RWPE1 (cell line): ENCODE measurements at regions not wholly inside any gene's neighbourhood (a gene's known extent, or its start where the extent isn't known, plus 50 kb on each side); places are given as distances from the start of the nearest gene placed in this dataset.

ENCODE experiments used
- CTCF ChIA-PET: fragments of 350-600 bp; sonication (Branson Sonifier 250); formaldehyde crosslinking; extraction: SDS; loops from one replicate; lab custom pipeline; 2021; lab: Yijun Ruan, JAX
- POLR2A ChIA-PET: fragments of 400-600 bp; formaldehyde crosslinking; extraction: SDS; loops from one replicate; lab custom pipeline; 2020; ENCODE audit warnings: antibody characterized with exemption; ENCODE audit not compliant: low non-redundant PET; lab: Yijun Ruan, JAX
- DNase-seq: peaks from one replicate; pipeline ENCODE4 v3.0.0; 2012; ENCODE audit warnings: low spot score
- H3K27ac ChIP-seq: fragments of 450-650 bp; 2 replicates; pipeline ENCODE4 v1.5.1; 2017
- TF ChIP-seq, protein P1 (sequence below): fragments of 450-650 bp; conservative IDR thresholded peaks from 2 replicates; pipeline ENCODE4 v1.5.1; 2017; ENCODE audit warnings: low read depth, mild to moderate bottlenecking

DNA sequence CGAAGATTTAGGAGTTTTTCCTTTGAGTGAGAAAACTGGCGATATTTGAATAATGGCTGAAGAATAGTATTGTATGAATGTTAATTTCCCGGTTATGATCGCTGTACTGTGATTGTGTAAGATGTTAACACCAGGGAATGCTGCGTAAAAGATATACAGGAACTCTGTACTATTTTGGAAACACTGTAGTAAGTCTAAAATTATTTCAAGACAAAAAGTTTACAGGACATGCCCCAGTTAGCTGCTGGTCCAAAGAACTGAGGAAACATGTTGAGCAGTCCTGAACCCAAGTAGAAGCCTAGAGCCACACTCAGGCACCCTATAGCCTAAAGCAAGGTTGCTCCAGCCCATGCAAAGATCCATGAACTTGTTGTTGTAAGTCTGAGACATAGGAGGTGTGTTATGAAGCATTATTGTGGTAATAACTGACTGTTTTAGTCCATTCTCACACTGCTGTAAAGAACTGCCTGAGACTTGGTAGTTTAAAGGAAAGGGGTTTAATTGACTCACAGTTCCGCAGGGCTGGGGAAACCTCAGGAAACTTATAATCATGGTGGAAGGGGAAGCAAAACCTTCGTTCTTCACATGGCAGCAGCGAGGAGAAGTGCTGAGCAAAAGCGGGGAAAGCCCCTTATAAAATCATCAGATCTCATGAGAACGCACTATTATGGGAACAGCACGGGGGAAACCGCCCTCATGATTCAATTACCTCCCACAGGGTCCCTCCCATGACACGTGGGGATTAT is 99.8 kb upstream of the RESF1 start:
- ChIA-PET POLR2A (no interaction called here), CTCF (no interaction called here)
- no peak for DNase-seq
- no peak overlapping the region for H3K27ac ChIP-seq
- TF ChIP-seq, protein P1, sequence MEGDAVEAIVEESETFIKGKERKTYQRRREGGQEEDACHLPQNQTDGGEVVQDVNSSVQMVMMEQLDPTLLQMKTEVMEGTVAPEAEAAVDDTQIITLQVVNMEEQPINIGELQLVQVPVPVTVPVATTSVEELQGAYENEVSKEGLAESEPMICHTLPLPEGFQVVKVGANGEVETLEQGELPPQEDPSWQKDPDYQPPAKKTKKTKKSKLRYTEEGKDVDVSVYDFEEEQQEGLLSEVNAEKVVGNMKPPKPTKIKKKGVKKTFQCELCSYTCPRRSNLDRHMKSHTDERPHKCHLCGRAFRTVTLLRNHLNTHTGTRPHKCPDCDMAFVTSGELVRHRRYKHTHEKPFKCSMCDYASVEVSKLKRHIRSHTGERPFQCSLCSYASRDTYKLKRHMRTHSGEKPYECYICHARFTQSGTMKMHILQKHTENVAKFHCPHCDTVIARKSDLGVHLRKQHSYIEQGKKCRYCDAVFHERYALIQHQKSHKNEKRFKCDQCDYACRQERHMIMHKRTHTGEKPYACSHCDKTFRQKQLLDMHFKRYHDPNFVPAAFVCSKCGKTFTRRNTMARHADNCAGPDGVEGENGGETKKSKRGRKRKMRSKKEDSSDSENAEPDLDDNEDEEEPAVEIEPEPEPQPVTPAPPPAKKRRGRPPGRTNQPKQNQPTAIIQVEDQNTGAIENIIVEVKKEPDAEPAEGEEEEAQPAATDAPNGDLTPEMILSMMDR, result no peak

DNA sequence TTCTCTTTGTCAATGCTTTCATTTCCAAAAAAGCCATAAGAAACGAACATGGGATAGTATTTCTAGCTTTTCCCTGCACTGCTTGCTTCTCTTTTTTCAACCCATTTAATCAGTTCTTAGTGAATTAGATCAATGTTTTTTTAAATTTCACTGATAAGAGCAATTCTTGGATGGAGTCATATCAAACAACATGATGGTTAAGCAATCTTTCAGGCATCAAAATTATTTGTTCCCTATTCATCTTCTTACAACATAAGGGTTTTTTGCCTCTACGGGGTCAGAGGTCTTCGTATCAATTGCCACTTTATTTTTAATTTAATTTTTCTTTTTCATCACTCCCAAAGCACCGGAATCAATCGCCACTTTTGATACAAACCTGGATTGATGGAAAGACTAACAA is 103.8 kb upstream of the RESF1 start:
- H3K27ac ChIP-seq, result no peak overlapping the region
- no peak for DNase-seq
- ChIA-PET POLR2A (no interaction called here), CTCF (interaction anchor here (0.5 to 0.7 kb wide), 2 partner anchors 15 to 100 kb away, joined by 3 to 6 read pairs; no protein-coding TSS in a partner anchor)
- TF ChIP-seq, protein P1, result no peak

DNA sequence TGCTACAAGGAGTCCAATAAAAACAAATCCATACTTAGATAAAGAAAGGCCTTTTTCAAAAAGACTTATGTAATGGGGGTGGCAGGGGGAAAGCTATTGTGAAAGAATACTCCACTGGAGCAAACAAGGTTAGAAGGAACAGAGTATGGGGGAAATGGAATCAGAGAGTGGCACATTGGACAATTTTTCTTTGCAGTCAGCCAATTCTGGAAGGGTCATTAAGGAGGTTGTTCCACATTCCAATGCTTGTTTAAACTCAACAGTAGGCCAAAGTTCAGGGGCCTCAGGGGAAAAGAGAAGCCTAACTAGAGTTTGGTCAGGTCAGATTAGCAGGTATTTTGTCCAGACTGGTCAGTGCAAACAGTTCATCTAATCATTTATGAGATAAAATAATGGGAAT is 105.2 kb upstream of the RESF1 start:
- DNase-seq, result no peak
- H3K27ac ChIP-seq, result no peak overlapping the region
- TF ChIP-seq, protein P1, result no peak
- CTCF ChIA-PET, result no interaction called here
- POLR2A ChIA-PET, result no interaction called here

DNA sequence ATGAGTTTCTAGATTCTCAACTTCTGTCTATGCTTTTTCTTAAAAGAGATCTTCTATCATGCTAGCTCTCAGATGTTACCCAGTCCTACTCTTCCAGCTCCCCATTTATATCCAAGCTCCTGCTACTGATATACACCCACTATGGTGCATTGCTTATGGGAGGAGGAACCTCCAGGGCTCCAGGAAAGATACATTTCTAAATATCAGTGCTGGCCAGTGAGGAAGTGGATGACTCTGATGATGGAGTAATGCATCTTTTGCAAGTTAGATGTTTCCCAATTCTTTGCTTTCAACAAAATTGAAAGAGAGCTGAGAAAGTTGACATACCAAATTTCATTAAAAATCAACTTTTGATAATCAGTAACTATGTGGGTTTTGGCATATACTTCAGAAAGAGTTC is 105.7 kb upstream of the RESF1 start:
- TF ChIP-seq, protein P1, result no peak
- DNase-seq, result no peak
- ChIA-PET CTCF (no interaction called here), POLR2A (no interaction called here)
- H3K27ac ChIP-seq, result no peak overlapping the region

DNA sequence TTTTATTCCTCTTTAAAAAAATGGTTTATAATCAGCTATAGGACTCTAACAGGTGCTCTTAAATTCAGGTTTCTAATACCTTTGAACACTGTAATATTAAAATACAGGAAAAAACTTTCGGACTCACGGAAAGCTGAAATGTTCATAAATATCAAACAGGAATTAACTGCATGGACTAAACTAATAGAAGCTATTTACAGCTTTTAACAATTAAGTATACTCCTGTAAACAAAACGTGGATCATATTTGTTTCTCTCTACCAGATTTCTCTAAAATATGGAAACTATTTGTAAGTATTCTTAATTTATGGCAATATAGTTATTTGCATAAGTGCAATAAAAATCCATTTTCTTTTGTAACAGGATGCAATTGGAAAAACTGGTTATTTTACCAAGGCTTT is 108.9 kb upstream of the RESF1 start:
- no peak for DNase-seq
- TF ChIP-seq, protein P1, result no peak
- H3K27ac ChIP-seq, result no peak overlapping the region
- CTCF ChIA-PET, result no interaction called here
- POLR2A ChIA-PET, result no interaction called here

DNA sequence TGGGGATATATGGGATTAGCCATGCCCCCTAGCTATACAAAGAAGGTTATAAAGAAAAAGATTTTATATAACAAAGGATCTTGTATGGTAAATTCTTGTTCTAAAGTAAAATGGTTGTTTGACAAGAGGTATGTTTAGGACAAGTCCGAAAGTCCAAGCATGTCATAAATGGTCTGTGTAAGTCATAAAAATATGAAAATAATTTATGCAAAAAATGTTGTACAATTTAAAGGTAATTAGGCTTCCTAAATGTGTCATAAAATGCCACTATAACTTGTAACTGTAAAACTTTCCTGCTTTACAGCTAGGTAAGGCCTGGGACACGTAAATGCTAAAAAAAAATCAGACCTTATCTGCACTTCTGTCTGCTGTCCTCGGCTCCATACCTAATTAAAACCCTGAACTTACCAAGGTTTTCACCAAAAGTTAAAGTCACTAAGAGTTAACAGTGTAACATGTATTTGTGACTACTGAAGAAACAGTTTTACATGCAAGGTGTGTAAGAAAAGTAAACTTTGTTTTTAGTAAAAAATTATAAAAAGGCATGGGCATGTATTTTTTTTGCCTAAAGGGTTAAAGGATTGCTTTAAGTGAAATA is 110.0 kb upstream of the RESF1 start:
- H3K27ac ChIP-seq, result no peak overlapping the region
- DNase-seq, result no peak
- CTCF ChIA-PET, result no interaction called here
- TF ChIP-seq, protein P1, result no peak
- POLR2A ChIA-PET, result no interaction called here
